GM12801 (cell line): ENCODE measurements at regions not wholly inside any gene's neighbourhood (a gene's known extent, or its start where the extent isn't known, plus 50 kb on each side); places are given as distances from the start of the nearest gene placed in this dataset.

Experiments
- CTCF ChIP-seq: IDR thresholded peaks from one replicate; pipeline ENCODE4 v1.5.1; 2011; ENCODE audit warnings: control low read depth; ENCODE audit not compliant: insufficient read length; ENCODE audit errors: extremely low read depth

- TF ChIP-seq CTCF = no peak
Observed at GRCh38 chr14:105817971-105818711, 291.8 kb downstream of the TMEM121 start.

- no peak for TF ChIP-seq CTCF
Observed at GRCh38 chr14:105818712-105819005, 292.3 kb downstream of the TMEM121 start.

GRCh38 chr14:105830171-105830570 is 303.8 kb downstream of the TMEM121 start:
- no peak for TF ChIP-seq CTCF

GRCh38 chr14:105836160-105836559 is 309.8 kb downstream of the TMEM121 start:
- TF ChIP-seq CTCF = no peak

GRCh38 chr14:105836730-105837129 is 310.3 kb downstream of the TMEM121 start:
- TF ChIP-seq CTCF = no peak

GRCh38 chr14:105837349-105838063 is 311.1 kb downstream of the TMEM121 start:
- TF ChIP-seq CTCF = no peak

GRCh38 chr14:105838107-105838506 is 311.7 kb downstream of the TMEM121 start:
- no peak for TF ChIP-seq CTCF
